H1 (cell line): ENCODE measurements at regions not wholly inside any gene's neighbourhood (a gene's known extent, or its start where the extent isn't known, plus 50 kb on each side); places are given as distances from the start of the nearest gene placed in this dataset.

Experiments
- CTCF ChIA-PET: fragments of 300-600 bp; sonication (Branson Sonifier 250); formaldehyde crosslinking; loops from one replicate; lab custom pipeline; 2021; ENCODE audit not compliant: partially characterized antibody; lab: Charles Lee
- POLR2A ChIA-PET: fragments of 300-600 bp; sonication (Branson Sonifier 250); formaldehyde crosslinking; loops from one replicate; lab custom pipeline; 2021; ENCODE audit warnings: inconsistent platforms; ENCODE audit not compliant: partially characterized antibody; lab: Charles Lee
- DNase-seq, 2 experiments: peaks; one replicate each; pipeline versions ENCODE4 v3.0.0 to v3.0.0-alpha.2; 2010 to 2022; ENCODE audit warnings: low spot score in 2 of 2, low read depth in 1 of 2, mixed read lengths in 1 of 2
- FAIRE-seq: peaks from 2 replicates; lab custom pipeline; 2011; peaks lifted over from hg19 to GRCh38; lab: Jason Lieb, UNC
- H2AFZ ChIP-seq: 2 replicates; pipeline ENCODE4 v1.8.1; 2012; ENCODE audit warnings: low read length, inconsistent platforms
- H2AK5ac ChIP-seq: 2 replicates; pipeline ENCODE4 v1.6.1; 2013; ENCODE audit warnings: low read depth, low read length
- H2BK120ac ChIP-seq: replicated peaks from 2 replicates; pipeline ENCODE3; 2013; ENCODE audit warnings: low read depth, low read length, inconsistent platforms
- H2BK12ac ChIP-seq: 2 replicates; pipeline ENCODE4 v1.6.1; 2013; ENCODE audit warnings: low read depth, low read length
- H2BK15ac ChIP-seq: 2 replicates; pipeline ENCODE4 v1.6.1; 2013; ENCODE audit warnings: low read length
- H2BK20ac ChIP-seq: 2 replicates; pipeline ENCODE4 v1.6.1; 2013; ENCODE audit warnings: low read length
- H2BK5ac ChIP-seq: 2 replicates; pipeline ENCODE4 v1.6.1; 2013; ENCODE audit warnings: low read depth, low read length
- H3K14ac ChIP-seq: 2 replicates; pipeline ENCODE4 v1.6.1; 2013; ENCODE audit warnings: inconsistent platforms; ENCODE audit not compliant: insufficient read length
- H3K18ac ChIP-seq: 2 replicates; pipeline ENCODE4 v1.6.1; 2013; ENCODE audit warnings: low read length; ENCODE audit errors: extremely low read depth
- H3K23ac ChIP-seq: 2 replicates; pipeline ENCODE4 v1.6.1; 2013; ENCODE audit warnings: inconsistent platforms; ENCODE audit not compliant: insufficient read length
- H3K23me2 ChIP-seq: 2 replicates; pipeline ENCODE4 v1.6.1; 2013; ENCODE audit warnings: low read depth, low read length
- H3K27ac ChIP-seq: 2 replicates; pipeline ENCODE4 v1.6.1; 2011; ENCODE audit warnings: low read depth, low read length, inconsistent platforms
- H3K27me3 ChIP-seq, 4 experiments: replicated peaks in 1 of 4; 1 replicate in 1 of 4; 2 replicates in 3 of 4; pipeline versions ENCODE4 v1.6.1 to v1.8.1; 2011 to 2013; ENCODE audit warnings: low read length in 3 of 4, mild to moderate bottlenecking in 3 of 4, inconsistent platforms in 2 of 4, mixed read lengths in 2 of 4, moderate library complexity in 1 of 4; ENCODE audit not compliant: control insufficient read depth in 3 of 4, insufficient read depth in 3 of 4; ENCODE audit errors: extremely low read depth in 1 of 4
- H3K36me3 ChIP-seq, 4 experiments: 2 replicates each; pipeline versions ENCODE4 v1.6.1 to v1.8.1; 2011 to 2013; ENCODE audit warnings: mild to moderate bottlenecking in 4 of 4, low read length in 3 of 4, moderate library complexity in 2 of 4, control low read depth in 1 of 4, inconsistent platforms in 1 of 4; ENCODE audit not compliant: insufficient read depth in 4 of 4, control insufficient read depth in 2 of 4
- H3K4ac ChIP-seq: replicated peaks from 2 replicates; pipeline ENCODE3; 2013; ENCODE audit warnings: low read length, low read depth, mixed read lengths, inconsistent platforms; ENCODE audit not compliant: insufficient read length
- H3K4me1 ChIP-seq, 4 experiments: replicated peaks in 1 of 4; 1 replicate in 1 of 4; 2 replicates in 3 of 4; pipeline versions ENCODE4 v1.6.1 to v1.8.1; 2011 to 2013; ENCODE audit warnings: low read length in 3 of 4, inconsistent platforms in 2 of 4, mixed read lengths in 1 of 4; ENCODE audit not compliant: insufficient read depth in 4 of 4, control insufficient read depth in 3 of 4
- H3K4me2 ChIP-seq, 2 experiments: 2 replicates each; pipeline versions ENCODE4 v1.6.1 to v1.8.1; 2011 to 2013; ENCODE audit warnings: low read depth in 2 of 2, low read length in 2 of 2, control low read depth in 1 of 2, inconsistent platforms in 1 of 2, mild to moderate bottlenecking in 1 of 2; ENCODE audit not compliant: insufficient read depth in 1 of 2
- H3K4me3 ChIP-seq, 4 experiments: fragments of 200-600, 300-600 bp in 1 of 4; sonication (generic), shearing (Covaris generic), sonication (Bioruptor Twin) in 1 of 4; 2 replicates each; pipeline versions ENCODE4 v1.5.1 to v1.8.1; 2011 to 2016; ENCODE audit warnings: low read length in 4 of 4, low read depth in 3 of 4, control low read depth in 2 of 4, inconsistent platforms in 2 of 4, mild to moderate bottlenecking in 2 of 4, mixed read lengths in 1 of 4, moderate library complexity in 1 of 4; ENCODE audit not compliant: insufficient read depth in 2 of 4; ENCODE audit errors: extremely low read depth in 1 of 4
- H3K56ac ChIP-seq: replicated peaks from 2 replicates; pipeline ENCODE3; 2013; ENCODE audit warnings: low read depth, mild to moderate bottlenecking, mixed read lengths, low read length, inconsistent platforms; ENCODE audit not compliant: insufficient read length
- H3K79me1 ChIP-seq: 2 replicates; pipeline ENCODE4 v1.6.1; 2013; ENCODE audit warnings: low read depth, low read length, control low read depth
- H3K79me2 ChIP-seq, 2 experiments: 2 replicates each; pipeline versions ENCODE4 v1.6.1 to v1.8.1; 2012 to 2013; ENCODE audit warnings: low read length in 2 of 2, mild to moderate bottlenecking in 2 of 2, inconsistent platforms in 1 of 2; ENCODE audit not compliant: insufficient read depth in 2 of 2, control insufficient read depth in 1 of 2
- H3K9ac ChIP-seq, 4 experiments: replicated peaks in 1 of 4; 1 replicate in 1 of 4; 2 replicates in 3 of 4; pipeline versions ENCODE4 v1.6.1 to v1.8.1; 2011 to 2013; ENCODE audit warnings: low read depth in 3 of 4, low read length in 3 of 4, control low read depth in 2 of 4, mild to moderate bottlenecking in 2 of 4, moderate library complexity in 2 of 4, inconsistent platforms in 1 of 4; ENCODE audit errors: extremely low read depth in 1 of 4
- H3K9me3 ChIP-seq, 2 experiments: 2 replicates each; pipeline versions ENCODE4 v1.6.1 to v1.8.1; 2012 to 2013; ENCODE audit warnings: mild to moderate bottlenecking in 2 of 2, moderate library complexity in 2 of 2, control low read depth in 1 of 2, inconsistent platforms in 1 of 2, low read depth in 1 of 2, low read length in 1 of 2, mixed read lengths in 1 of 2; ENCODE audit not compliant: insufficient read depth in 2 of 2
- H4K20me1 ChIP-seq, 2 experiments: replicated peaks in 1 of 2; 2 replicates each; pipeline versions ENCODE3 to v1.8.1; 2011 to 2013; ENCODE audit warnings: inconsistent platforms in 2 of 2, low read length in 2 of 2, mild to moderate bottlenecking in 1 of 2; ENCODE audit not compliant: insufficient read depth in 2 of 2, control insufficient read depth in 1 of 2
- H4K5ac ChIP-seq: 2 replicates; pipeline ENCODE4 v1.6.1; 2013; ENCODE audit warnings: low read length, low read depth, mixed read lengths, inconsistent platforms; ENCODE audit not compliant: insufficient read length
- H4K8ac ChIP-seq: 2 replicates; pipeline ENCODE4 v1.8.0; 2013; ENCODE audit warnings: mild to moderate bottlenecking, moderate library complexity, low read length, inconsistent platforms; ENCODE audit not compliant: insufficient read depth; ENCODE audit errors: extremely low read depth
- H4K91ac ChIP-seq: replicated peaks from 2 replicates; pipeline ENCODE3; 2013; ENCODE audit warnings: low read length, mixed read lengths, inconsistent platforms; ENCODE audit not compliant: insufficient read length
- BACH1 ChIP-seq: IDR thresholded peaks from 2 replicates; pipeline ENCODE4 v1.6.1; 2012; ENCODE audit warnings: low read length, improper control_type of control experiment
- CBX8 ChIP-seq: fragments of 300-800, 300-1000 bp; sonication (generic); IDR thresholded peaks from 2 replicates; pipeline ENCODE4 v1.7.1; 2016; ENCODE audit warnings: low read depth, low read length, borderline replicate concordance
- CREB1 ChIP-seq: IDR thresholded peaks from 2 replicates; pipeline ENCODE4 v1.6.1; 2012; ENCODE audit warnings: inconsistent platforms
- EZH2 ChIP-seq: fragments of 200-600 bp; sonication (generic); IDR thresholded peaks from 2 replicates; pipeline ENCODE4 v1.7.1; 2012; ENCODE audit warnings: low read depth, mild to moderate bottlenecking, moderate library complexity, low read length, inconsistent platforms; ENCODE audit not compliant: severe bottlenecking
- GTF2F1 ChIP-seq: IDR thresholded peaks from 2 replicates; pipeline ENCODE4 v1.6.1; 2012; ENCODE audit warnings: low read depth, low read length, improper control_type of control experiment, borderline replicate concordance
- JUN ChIP-seq: IDR thresholded peaks from 2 replicates; pipeline ENCODE4 v1.6.1; 2011; ENCODE audit warnings: low read depth, mild to moderate bottlenecking, improper control_type of control experiment, low read length
- JUND ChIP-seq: IDR thresholded peaks from 2 replicates; pipeline ENCODE4 v1.6.1; 2011; ENCODE audit warnings: mild to moderate bottlenecking, improper control_type of control experiment, low read length
- NRF1 ChIP-seq: IDR thresholded peaks from 2 replicates; pipeline ENCODE4 v1.6.1; 2011; ENCODE audit warnings: mild to moderate bottlenecking, low read depth, low read length, improper control_type of control experiment
- POU5F1 ChIP-seq: IDR thresholded peaks from 2 replicates; pipeline ENCODE4 v1.6.1; 2011; ENCODE audit warnings: low read depth, mild to moderate bottlenecking, low read length, moderate library complexity
- SP2 ChIP-seq: IDR thresholded peaks from 2 replicates; pipeline ENCODE4 v1.6.1; 2012; ENCODE audit warnings: mild to moderate bottlenecking, low read length, inconsistent platforms
- SP4 ChIP-seq: IDR thresholded peaks from 2 replicates; pipeline ENCODE4 v1.6.1; 2012; ENCODE audit warnings: low read length, inconsistent platforms
- ZNF274 ChIP-seq: IDR thresholded peaks from 2 replicates; pipeline ENCODE4 v1.7.0; 2012; ENCODE audit warnings: low read length, borderline replicate concordance; ENCODE audit errors: extremely low read depth
- WGBS, 2 experiments: shearing (Covaris generic) in 1 of 2; methylation state at CpG; one replicate each; pipeline versions ENCODE4 v1.1.6 to v1.1.7; 2013 to 2015; ENCODE audit warnings: low lambda C conversion rate in 2 of 2, mixed read lengths in 2 of 2, inconsistent platforms in 1 of 2, low coverage in 1 of 2, missing lambda C conversion rate in 1 of 2; ENCODE audit not compliant: insufficient replicate concordance in 2 of 2, insufficient coverage in 1 of 2, insufficient read length in 1 of 2; ENCODE audit errors: extremely low coverage in 1 of 2, missing lambda C conversion rate in 1 of 2; 5-methylcytosine and 5-hydroxymethylcytosine counted together

DNA sequence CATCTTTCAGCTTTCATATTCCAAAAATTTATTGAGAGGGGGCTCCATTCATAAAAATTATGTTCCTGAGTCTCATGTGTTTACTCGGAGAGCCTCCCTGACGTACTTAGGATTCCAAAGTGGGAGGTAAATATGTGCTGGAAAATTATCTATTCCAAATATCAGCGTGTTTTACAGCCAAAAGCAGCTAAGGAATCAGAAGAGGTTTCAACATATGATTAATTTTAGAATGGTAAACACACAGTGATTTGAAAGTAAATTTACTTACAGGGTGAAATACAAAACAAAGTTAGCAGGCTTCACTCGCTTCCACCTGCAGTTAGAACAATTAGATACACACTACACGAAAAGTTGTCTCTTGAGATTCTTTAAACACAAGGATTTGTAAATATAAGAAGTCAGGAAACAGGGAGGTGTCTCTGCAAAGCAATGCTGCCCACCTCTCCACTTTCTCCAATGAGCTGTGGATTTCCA lies 313.8 kb upstream of the NBEA start:
- H3K4me2 ChIP-seq, result no peak overlapping the region
- H4K5ac ChIP-seq, result no peak overlapping the region
- no peaks in the 10 kb centered on the region for H4K20me1 ChIP-seq
- POLR2A ChIA-PET, result no interaction called here
- no peak overlapping the region for H3K23ac ChIP-seq
- no peak overlapping the region for H3K9ac ChIP-seq
- no peak overlapping the region for H2AK5ac ChIP-seq
- H3K18ac ChIP-seq, result no peak overlapping the region
- H4K8ac ChIP-seq, result no peak overlapping the region
- no peak overlapping the region for H2BK20ac ChIP-seq
- no peaks in the 10 kb centered on the region for H3K9me3 ChIP-seq
- peaks cover 0 to 2% (median 0%) of the 10 kb centered on the region in 4 experiments; a peak in 2 of 7 replicates for H3K4me1 ChIP-seq
- no peaks in the 10 kb centered on the region for H3K23me2 ChIP-seq
- no peak overlapping the region for H2BK15ac ChIP-seq
- H3K79me2 ChIP-seq, result no peaks in the 10 kb centered on the region
- H3K14ac ChIP-seq, result no peak overlapping the region
- no peak for FAIRE-seq
- H3K4ac ChIP-seq, result no peak overlapping the region
- no peaks in the 10 kb centered on the region for H3K79me1 ChIP-seq
- no peak overlapping the region for H3K27ac ChIP-seq
- H3K36me3 ChIP-seq, result no peaks in the 10 kb centered on the region
- no peak overlapping the region for H2BK5ac ChIP-seq
- no peak overlapping the region for H3K56ac ChIP-seq
- no peak for DNase-seq
- CTCF ChIA-PET, result interaction anchor here (0.7 kb wide), 1 partner anchor 49 kb away, joined by 3 read pairs; no protein-coding TSS in a partner anchor
- no peak overlapping the region for H3K4me3 ChIP-seq
- no peak overlapping the region for H2AFZ ChIP-seq
- H4K91ac ChIP-seq, result no peak overlapping the region
- 91% methylated on average over 5 of the region's 5 CpGs; no CpG with 5 or more reads in 1 of the 2 experiments for WGBS, 2 experiments
- H3K27me3 ChIP-seq, result no peaks in the 10 kb centered on the region
- no peak overlapping the region for H2BK12ac ChIP-seq
- TF ChIP-seq POU5F1, result no peak
- TF ChIP-seq ZNF274, result no peak
- no peak for TF ChIP-seq CBX8
- TF ChIP-seq SP4, result no peak
- TF ChIP-seq CREB1, result no peak
- TF ChIP-seq JUND, result no peak
- TF ChIP-seq GTF2F1, result no peak
- TF ChIP-seq JUN, result no peak
- no peak for TF ChIP-seq SP2
- TF ChIP-seq EZH2, result no peak
- no peak for TF ChIP-seq NRF1
- TF ChIP-seq BACH1, result no peak
- no peak overlapping the region for H2BK120ac ChIP-seq
